ENCODE measurements at regions not wholly inside any gene's neighbourhood (a gene's known extent, or its start where the extent isn't known, plus 50 kb on each side); places are given as distances from the start of the nearest gene placed in this dataset.

DNA sequence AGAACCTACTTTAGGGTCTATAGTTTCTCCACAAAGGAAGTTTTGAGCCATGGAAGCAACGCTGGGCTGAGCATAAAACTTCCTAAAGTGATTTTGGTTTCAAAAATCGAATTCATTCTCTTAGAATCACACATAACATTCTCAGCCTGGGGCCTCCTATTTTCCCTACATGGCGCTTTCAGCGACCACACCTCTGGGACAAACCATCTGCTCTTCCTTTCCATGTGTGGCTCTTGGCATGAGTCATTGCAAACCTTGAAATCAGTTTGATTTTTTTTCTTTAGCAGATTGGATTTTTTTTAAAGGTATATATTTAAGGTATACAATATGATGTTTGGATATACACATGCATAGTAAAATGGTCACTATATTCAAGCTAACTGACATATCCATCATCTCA lies 72.5 kb upstream of the APCDD1 start:
- TF ChIP-seq, protein P1, sequence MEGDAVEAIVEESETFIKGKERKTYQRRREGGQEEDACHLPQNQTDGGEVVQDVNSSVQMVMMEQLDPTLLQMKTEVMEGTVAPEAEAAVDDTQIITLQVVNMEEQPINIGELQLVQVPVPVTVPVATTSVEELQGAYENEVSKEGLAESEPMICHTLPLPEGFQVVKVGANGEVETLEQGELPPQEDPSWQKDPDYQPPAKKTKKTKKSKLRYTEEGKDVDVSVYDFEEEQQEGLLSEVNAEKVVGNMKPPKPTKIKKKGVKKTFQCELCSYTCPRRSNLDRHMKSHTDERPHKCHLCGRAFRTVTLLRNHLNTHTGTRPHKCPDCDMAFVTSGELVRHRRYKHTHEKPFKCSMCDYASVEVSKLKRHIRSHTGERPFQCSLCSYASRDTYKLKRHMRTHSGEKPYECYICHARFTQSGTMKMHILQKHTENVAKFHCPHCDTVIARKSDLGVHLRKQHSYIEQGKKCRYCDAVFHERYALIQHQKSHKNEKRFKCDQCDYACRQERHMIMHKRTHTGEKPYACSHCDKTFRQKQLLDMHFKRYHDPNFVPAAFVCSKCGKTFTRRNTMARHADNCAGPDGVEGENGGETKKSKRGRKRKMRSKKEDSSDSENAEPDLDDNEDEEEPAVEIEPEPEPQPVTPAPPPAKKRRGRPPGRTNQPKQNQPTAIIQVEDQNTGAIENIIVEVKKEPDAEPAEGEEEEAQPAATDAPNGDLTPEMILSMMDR (IDR thresholded peaks at IDR 0.05), result no peak
- TF ChIP-seq POLR2A (IDR thresholded peaks at IDR 0.05), result no peak

All from ovary (tissue), 3 donors.